ENCODE measurements at regions not wholly inside any gene's neighbourhood (a gene's known extent, or its start where the extent isn't known, plus 50 kb on each side); places are given as distances from the start of the nearest gene placed in this dataset.
"Not testable (repeated sequence)": the region's sequence is repeated elsewhere in the genome, so short reads cannot be mapped to it uniquely, and the experiment has no call there.

- DNase-seq = no peak
Observed at GRCh38 chr5:1748271-1748670, 51.4 kb downstream of the MRPL36 start.

- DNase-seq = no peak
Observed at GRCh38 chr5:1747803-1748085, 51.9 kb downstream of the MRPL36 start.

GRCh38 chr5:1747079-1747802 lies 52.4 kb downstream of the MRPL36 start:
- DNase-seq = no peak

GRCh38 chr5:1746371-1747078 lies 53.1 kb downstream of the MRPL36 start:
- DNase-seq = no peak

- no peak for DNase-seq
Observed at GRCh38 chr5:1745796-1746370, 53.8 kb downstream of the MRPL36 start.

GRCh38 chr5:1745123-1745795 lies 54.4 kb downstream of the MRPL36 start:
- no peak for DNase-seq

- DNase-seq = no peak
Observed at GRCh38 chr5:1744393-1745122, 55.1 kb downstream of the MRPL36 start.

- DNase-seq = no peak
Observed at GRCh38 chr5:1743769-1744085, 55.9 kb downstream of the MRPL36 start.

- no peak for DNase-seq
Observed at GRCh38 chr5:1743061-1743768, 56.4 kb downstream of the MRPL36 start.

GRCh38 chr5:1737790-1738405 lies 61.7 kb downstream of the MRPL36 start:
- peak in 2 of 5 donors; percentile 24 to 47 for DNase-seq

GRCh38 chr5:1736889-1737711 lies 62.5 kb downstream of the MRPL36 start:
- DNase-seq = no peak

GRCh38 chr5:1736065-1736464 lies 63.6 kb downstream of the MRPL36 start:
- DNase-seq = no peak

- DNase-seq = no peak
Observed at GRCh38 chr5:1735320-1735970, 64.2 kb downstream of the MRPL36 start.

- no peak for DNase-seq
Observed at GRCh38 chr5:1734908-1735289, 64.7 kb downstream of the MRPL36 start.

GRCh38 chr5:1734271-1734907 lies 65.2 kb downstream of the MRPL36 start:
- DNase-seq = no peak

- no peak for DNase-seq
Observed at GRCh38 chr5:1733369-1733768, 66.3 kb downstream of the MRPL36 start.

GRCh38 chr5:1732945-1733344 lies 66.7 kb downstream of the MRPL36 start:
- DNase-seq = no peak

GRCh38 chr5:1732238-1732941 lies 67.2 kb downstream of the MRPL36 start:
- DNase-seq = no peak

GRCh38 chr5:1731855-1732237 lies 67.8 kb downstream of the MRPL36 start:
- DNase-seq = not testable (repeated sequence)
